Activated CD8-positive, alpha-beta memory T cell treated with anti-CD3 and anti-CD28 coated beads for 36 hours (primary cell): ENCODE measurements at regions not wholly inside any gene's neighbourhood (a gene's known extent, or its start where the extent isn't known, plus 50 kb on each side); places are given as distances from the start of the nearest gene placed in this dataset.

ENCODE experiments used
- CTCF ChIA-PET: fragments of 350-600 bp; sonication (Branson Sonifier 250); formaldehyde crosslinking; loops from one replicate; lab custom pipeline; 2021; ENCODE audit warnings: antibody characterized with exemption; lab: Charles Lee
- POLR2A ChIA-PET: fragments of 350-600 bp; sonication (Branson Sonifier 250); formaldehyde crosslinking; loops from one replicate; lab custom pipeline; 2021; ENCODE audit warnings: antibody characterized with exemption; lab: Charles Lee

DNA sequence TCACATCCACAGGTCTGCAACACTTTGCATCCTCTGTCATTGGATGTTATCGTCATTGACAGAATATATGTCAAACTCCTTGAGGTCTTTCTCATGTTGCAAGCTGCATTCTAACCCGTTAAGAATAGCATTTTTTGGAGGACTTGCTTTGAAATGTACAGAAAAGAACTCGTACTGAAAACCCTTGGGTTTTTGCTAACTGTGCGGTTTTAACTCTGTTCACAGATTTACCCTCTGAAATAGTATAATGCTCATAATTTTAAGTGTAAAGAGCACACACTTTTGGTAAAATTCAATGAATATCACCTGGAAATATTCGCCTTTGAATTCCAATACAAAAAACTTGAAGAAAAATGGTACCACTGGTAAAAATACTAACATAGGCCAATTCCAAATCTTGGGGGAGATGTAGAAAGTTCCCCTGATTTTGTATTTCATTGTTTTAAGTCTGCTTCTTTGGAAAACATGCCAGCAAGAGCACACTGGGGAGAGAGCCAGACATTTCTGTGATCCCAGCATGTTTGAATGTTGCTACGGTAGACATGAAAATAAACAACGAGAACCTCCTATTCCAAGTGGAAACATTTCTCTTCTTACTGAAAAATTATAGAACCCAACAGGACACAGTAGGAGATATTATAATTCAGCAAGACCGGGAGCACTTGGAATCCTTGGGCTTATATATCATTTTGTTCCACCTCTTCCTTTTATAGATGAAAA lies 446.0 kb downstream of the AEBP2 start:
- POLR2A ChIA-PET = no interaction called here
- CTCF ChIA-PET = no interaction called here

DNA sequence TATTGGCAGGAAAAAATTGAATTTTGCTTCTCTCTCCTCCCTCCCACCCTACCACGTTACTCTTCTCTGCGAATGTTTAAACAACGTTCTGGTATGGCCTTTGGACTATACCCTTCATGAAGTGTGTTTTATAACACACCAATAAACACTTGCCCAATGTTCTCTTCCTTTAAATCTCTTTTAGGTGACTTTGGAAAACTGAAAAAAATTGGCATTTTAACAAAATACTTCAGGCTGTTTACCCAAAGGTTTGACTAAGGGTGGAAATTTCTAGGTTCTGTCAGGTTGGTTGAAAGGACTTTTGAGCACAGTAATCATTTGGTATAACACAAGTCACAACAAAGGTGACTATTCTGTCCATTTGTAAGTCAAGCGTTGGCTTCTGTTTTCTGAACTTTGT lies 446.8 kb downstream of the AEBP2 start:
- ChIA-PET CTCF (no interaction called here), POLR2A (no interaction called here)

DNA sequence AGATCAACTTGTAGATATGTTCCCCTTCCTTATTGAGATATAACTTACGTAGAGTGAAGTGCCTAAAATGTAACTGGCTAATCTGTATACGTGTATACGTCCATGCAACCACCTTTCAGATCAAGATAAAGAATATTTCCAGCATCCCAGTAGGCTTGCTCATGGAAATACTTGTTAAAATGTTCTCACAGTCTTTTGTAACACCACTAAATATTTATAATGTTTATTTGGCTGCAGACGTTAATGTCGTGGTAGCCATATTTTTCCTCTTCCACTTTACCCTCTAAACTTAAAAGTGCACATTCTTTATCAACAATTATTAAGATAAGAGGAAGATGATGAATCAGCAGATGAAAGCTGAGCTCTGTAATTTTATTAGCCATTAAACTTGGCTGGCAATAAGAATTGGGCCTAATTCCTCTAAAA lies 447.4 kb downstream of the AEBP2 start:
- POLR2A ChIA-PET = no interaction called here

DNA sequence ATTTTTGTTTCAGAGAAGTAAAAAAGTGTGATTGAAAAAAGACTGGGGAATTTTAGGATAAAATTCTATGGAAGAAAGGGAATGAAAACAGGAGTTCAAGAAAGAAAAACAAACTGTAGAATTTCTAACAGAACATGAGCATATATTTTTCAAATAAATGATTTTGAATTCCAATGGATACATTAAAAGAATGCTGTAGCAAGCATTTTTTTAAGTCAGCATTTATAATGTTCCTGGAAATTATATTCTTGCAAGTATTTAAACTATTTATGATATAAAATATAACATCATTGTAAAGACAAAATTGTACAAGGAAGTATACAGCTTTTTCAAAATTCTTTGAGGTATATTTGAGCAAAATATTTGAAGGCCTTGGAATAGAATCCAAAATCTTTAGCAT lies 450.7 kb downstream of the AEBP2 start:
- CTCF ChIA-PET = no interaction called here
- POLR2A ChIA-PET = no interaction called here

More for the DNA sequence above, 447.4 kb downstream of the AEBP2 start:
- CTCF ChIA-PET = no interaction called here

DNA sequence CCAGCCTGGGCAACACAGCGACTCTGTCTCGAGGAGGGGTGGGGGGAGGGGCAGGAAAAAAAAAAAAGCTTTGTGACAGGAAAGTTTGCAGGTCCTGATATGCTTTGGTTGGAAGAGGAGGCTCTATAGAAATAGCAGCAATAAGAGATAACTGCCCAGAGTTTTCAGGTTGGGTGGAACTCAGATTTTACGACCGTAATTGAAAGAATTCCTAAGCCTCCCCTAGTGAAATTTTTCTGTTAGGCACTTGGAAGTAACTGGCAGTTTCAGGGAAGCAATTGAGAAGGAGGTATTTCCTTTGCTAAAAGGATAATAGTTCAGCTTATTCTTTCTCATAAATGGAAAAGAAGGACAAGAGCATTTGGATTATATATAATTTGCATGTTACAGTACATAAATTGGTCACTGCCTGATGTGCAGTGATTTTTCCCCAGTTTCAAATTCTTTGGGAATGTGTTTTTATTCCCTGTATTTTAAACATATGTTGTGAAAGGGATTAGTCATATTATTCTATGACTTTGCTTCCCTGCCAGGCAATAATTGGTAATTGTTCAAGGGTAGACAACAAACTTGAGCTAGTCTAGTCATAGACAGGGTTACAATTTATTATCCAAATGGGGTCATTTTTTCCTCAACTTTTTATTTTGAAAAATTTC lies 452.8 kb downstream of the AEBP2 start:
- ChIA-PET POLR2A (no interaction called here), CTCF (interaction anchor here (2.0 kb wide), 1 partner anchor 21 kb away, joined by 5 read pairs; no protein-coding TSS in a partner anchor)

DNA sequence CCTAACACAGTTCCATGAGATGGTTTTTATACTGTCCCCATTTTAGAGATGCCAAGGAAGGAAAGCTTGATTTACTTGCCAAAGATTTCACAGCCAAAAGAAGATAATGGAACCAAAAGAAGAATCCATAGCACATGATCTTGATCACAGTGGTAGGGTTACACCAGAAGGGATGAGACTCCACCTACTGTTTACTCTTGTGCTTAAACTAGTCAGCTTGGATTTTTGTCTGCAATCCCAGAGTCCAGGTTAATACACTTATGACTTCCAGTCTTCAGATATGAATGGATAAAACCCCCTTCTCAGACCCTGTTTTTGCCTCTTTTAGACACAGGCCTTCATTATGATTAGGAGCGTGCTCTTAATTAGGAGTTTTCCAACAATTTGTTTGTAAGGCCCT lies 454.2 kb downstream of the AEBP2 start:
- CTCF ChIA-PET = interaction anchor here (2.0 kb wide), 1 partner anchor 23 kb away, joined by 5 read pairs; no protein-coding TSS in a partner anchor
- POLR2A ChIA-PET = interaction anchor here (0.7 kb wide), 1 partner anchor 146 kb away, joined by 4 read pairs; no protein-coding TSS in a partner anchor

DNA sequence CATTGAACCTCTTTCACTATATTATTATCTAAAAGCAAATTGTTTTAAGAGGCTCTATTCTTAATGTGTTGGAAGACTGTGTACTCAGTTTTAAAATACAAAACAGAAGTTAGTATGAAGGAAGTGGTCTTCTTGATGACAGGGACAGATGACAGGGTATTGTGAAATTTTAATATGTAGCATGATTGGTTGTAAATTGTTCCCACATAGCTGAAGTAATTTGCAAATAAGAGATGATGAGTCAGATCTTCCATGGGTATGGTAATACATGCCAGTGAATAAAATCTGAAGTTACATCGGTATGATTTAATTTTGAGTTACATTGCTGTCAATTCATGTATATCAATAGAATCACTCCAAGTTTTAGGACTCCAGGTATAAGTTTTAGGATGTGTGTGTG lies 454.8 kb downstream of the AEBP2 start:
- CTCF ChIA-PET = no interaction called here
- POLR2A ChIA-PET = interaction anchor here (0.7 to 0.8 kb wide), 2 partner anchors 93 to 147 kb away, joined by 3 to 4 read pairs; no protein-coding TSS in a partner anchor

DNA sequence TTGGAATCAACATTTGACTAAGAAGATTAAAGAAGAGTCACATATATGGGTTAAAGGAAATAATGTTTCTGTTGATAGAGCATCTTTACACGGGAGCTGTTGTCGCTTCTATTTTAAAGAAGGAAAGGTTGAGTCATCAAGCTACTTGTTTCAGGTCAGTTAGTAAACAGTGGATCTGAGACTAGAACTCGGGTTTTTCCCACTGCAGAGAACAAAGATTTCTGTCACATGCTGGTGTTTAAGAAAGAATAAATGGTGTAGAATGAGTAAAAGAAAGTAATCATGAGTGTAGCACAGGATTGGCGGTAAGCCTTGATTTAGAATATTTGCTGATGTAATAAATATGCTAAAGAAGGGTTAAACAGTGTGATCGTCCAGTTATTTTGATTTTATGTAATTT lies 455.5 kb downstream of the AEBP2 start:
- CTCF ChIA-PET = no interaction called here
- POLR2A ChIA-PET = interaction anchor here (0.8 kb wide), 1 partner anchor 94 kb away, joined by 3 read pairs; no protein-coding TSS in a partner anchor

DNA sequence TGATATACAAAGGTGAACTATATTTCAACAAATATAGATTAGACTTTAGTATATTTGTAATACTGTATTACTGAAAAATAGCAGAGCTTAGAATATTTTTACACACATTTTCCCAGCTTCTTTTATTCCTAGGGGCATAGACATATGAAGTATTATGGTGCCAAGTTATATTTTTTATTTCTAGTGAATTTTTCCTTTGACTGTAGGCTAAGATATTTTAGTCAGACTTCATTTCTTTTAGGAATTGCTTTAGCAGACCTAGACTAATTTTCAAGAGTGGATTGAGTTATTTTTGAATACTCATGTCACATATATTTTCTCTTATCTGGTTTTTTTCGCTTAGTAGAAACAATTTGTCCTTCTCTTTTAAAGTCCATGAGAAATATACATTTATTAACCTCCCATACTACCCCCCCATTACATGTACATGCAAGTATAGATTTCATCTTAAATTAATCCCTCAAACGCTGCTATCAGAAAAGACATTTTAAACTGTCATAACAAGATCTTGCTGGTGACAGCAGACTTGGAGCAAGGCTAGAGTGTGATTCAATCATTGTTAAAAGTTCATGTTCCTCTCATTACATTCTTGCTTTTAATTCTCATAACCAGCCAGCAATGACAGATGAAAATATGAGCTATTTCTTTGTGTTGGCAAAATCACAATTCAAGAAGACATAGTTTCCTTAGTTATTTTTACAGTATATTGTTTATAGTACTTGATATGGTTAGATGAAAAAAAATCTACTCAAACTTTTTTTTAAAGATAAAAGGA lies 456.1 kb downstream of the AEBP2 start:
- POLR2A ChIA-PET = interaction anchor here (0.8 kb wide), 1 partner anchor 95 kb away, joined by 3 read pairs; no protein-coding TSS in a partner anchor
- CTCF ChIA-PET = no interaction called here

DNA sequence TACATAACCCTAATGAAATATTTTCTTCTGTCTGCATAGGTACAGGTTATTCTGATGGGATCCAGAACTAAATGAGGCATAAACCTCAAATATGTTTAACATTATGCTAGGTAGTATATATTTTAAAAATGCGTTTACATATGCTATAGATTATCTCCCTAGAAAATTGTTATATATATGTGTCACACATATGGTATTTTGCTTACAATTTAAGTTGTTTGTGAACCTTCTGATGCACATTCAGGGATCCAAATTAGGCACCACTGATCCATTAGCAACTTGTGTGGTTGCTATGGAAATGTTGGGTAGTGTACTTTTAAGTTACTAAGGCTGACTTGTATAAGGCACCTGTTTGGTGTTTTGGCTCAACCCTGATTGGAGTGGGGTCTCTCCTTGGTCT lies 456.7 kb downstream of the AEBP2 start:
- POLR2A ChIA-PET = no interaction called here
- CTCF ChIA-PET = no interaction called here

DNA sequence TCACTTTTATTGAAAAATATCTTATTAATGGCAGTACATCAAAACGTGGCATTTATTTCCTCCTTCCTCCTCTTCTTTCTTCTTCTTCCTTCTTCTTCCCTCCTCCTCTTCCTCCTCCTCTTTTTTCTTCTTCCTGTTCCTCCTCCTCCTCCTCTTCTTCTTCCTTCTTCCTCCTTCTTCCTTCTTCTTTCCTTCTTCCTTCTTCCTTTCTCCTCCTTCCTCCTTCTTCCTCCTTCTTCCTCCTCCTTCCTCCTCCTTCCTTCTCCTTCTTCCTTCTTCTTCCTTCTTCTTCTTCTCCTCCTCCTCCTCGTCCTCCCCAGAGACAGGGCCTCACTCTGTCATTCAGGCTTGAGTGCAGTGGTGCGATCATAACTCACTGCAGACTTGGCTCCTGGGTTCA lies 457.2 kb downstream of the AEBP2 start:
- ChIA-PET CTCF (no interaction called here), POLR2A (no interaction called here)

DNA sequence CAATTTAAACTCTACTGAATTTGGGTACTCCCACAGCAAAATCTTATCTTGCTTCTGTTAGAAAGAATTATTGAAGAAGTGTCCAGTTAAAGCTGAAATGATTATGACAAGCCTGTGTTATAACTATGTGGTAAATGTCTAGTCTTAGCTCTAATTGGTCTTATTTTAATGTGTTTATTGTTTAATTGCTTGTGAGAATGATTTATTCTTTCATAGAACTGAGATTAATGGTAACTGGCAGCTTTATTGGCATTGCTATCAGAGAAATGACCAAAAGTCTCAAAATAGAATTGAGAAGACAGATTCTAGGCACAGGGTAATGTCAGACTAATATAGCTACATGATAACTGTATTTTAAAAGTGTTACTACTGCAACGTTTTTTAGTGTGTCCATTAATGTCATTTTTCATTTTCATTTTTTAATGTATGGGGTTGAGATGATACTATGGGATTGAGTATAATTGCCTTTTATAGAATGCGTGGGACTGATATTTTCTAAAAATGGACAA lies 458.7 kb downstream of the AEBP2 start:
- CTCF ChIA-PET = no interaction called here
- POLR2A ChIA-PET = no interaction called here

DNA sequence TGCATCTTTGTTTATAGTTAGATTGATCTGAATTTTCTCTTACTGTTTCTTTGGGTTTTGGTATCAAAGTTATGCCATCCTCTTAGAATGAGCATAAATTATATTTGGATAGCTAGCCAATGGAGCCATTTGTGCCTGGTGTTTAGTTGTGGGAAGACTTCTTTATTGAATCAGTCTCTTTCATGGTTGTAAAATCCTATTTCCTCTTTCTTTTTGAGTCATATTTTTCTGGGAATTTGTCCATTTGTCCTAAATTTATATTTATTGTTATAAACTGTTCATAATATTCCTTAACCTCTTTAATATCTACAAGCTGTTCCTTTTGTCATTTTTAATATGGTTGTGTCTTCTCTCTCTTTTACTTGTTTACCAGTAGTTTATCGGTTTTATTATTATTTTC lies 462.5 kb downstream of the AEBP2 start:
- ChIA-PET POLR2A (no interaction called here), CTCF (no interaction called here)

DNA sequence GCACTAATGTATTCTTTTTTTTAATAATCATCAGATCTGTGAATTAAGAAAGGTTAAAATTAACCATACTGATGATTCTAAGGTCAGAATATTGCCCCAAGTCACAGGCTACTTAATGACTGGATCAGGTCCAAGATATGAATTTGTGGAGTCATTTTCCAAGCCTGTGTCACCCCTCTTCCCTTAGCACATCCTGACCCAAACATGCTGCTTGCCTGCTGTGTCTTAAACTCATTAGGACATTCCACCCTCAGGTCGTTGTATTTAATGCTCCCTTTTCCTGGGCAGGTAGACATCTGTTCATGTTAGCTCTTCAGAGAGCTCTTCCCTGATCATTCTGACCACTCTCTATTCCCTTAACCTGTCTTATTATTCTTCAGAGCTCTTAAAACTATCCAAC lies 463.5 kb upstream of the PDE3A start:
- CTCF ChIA-PET = no interaction called here

DNA sequence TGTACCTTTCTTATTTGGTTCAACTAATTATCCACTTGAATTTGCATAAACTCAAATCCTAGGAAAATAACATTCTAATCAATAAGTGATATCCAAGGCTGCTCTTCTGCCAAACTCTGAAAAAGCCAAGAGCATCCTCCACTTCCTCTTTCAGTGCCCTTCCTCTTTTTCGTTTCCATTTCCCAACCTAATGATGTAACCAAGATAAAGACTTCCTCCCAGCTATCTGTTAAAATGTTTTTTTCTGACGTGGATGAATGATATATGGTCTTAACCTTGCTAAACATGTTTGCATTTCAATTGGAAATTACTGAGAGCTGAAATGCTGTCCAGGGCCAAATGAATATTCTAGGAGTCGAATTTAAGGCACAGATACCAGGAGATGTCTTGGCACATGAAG lies 459.5 kb upstream of the PDE3A start:
- ChIA-PET POLR2A (no interaction called here), CTCF (no interaction called here)

More for the DNA sequence above, 463.5 kb upstream of the PDE3A start:
- POLR2A ChIA-PET = interaction anchor here (0.5 kb wide), 1 partner anchor 106 kb away, joined by 3 read pairs; no protein-coding TSS in a partner anchor

DNA sequence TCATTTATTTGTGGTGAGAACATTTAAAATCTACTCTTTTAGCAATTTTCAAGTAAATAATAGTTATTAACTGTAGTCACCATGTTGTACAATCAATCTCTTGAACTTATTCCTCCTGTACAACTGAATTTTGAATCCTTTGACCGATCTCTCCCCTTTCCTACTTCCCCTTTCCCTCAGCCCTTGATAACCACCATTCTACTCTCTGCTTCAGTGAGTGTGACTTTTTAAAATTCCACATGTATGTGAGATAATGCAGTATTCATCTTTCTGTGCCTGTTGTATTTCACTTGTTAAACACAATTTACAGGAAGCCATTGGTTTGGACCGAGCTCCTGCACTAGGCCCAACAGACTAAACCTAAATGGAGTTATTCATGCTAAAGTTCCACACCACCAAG lies 458.9 kb upstream of the PDE3A start:
- ChIA-PET CTCF (no interaction called here), POLR2A (no interaction called here)

DNA sequence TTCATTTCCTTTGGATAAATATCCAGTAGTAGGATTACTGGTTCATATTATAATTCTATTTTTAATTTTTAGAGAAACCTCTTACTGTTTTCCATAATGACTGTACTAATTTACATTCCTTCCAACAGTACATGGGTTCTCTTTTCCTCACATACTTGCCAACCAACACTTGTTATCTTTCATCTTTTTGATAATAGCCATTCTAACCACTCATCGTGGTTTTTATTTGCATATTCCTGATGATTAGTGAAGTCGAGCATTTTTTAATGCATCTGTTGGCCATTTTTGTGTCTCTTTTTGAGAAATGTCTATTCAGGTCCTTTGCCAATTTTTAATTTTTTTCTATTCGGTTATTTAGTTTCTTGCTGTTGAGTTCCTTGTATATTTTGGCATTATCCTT lies 457.7 kb upstream of the PDE3A start:
- ChIA-PET POLR2A (no interaction called here), CTCF (no interaction called here)

DNA sequence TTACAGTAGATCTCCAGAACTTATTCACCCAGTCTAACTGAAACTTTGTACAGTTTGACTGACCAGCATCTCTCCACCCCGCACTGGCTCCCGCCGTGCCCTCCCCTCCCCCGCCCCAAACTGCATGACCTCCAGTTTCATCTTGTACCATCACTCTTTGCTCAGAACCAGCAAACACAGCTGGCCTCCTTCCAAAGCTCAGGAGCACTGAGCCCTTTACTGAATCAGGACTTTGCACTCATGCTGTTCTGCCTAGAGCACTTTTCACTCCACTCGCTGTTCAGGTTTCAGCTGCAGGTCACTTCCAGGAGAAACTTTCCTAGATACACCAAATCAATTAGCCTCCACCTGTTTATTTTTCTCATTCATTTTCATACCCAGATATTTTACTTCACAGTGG lies 455.3 kb upstream of the PDE3A start:
- POLR2A ChIA-PET = no interaction called here
- CTCF ChIA-PET = no interaction called here

DNA sequence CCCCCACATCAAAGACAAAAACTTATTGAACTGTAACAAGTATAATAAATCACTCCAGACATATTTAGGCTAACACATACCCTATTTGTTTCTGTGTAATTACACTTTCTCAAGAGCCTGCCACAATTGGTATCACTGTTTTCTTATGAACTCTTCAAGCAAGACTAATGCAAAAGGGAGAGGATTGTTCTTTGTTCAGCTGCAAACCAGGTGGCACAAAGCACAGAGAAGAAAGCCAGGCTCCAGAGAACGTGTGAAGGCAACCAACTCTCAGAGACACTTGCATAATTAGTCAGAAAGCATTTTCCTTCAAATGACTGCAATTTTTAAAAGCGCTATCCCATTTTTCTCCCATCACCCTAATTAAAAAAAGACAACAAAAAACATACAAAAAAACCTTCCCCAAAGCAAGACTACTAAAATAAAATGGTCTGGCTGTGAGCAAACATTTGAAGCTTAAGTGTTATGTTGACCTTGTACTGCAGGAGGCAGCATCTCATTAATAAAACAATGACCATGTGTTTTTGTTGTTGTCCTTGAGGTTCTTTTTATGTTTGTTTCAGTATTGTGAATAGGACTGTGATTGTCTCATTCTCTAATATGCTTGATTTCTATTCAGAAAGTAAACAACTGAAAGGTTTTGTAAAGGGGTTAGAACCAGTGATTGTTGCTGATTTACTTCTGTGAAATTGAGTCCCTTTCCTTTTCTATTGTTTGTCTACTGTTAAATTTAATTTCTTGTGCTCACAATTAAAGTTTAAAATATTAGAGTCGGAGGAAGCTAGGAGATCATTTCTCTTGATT lies 452.7 kb upstream of the PDE3A start:
- ChIA-PET POLR2A (no interaction called here), CTCF (no interaction called here)
